ENCODE measurements at regions not wholly inside any gene's neighbourhood (a gene's known extent, or its start where the extent isn't known, plus 50 kb on each side); places are given as distances from the start of the nearest gene placed in this dataset.

GRCh38 chr6:48472535-48472934 is 361.5 kb upstream of the PTCHD4 start:
- no peak for TF ChIP-seq TAF1 (IDR thresholded peaks at IDR 0.05; ENCODE audit: low read depth)
- TF ChIP-seq CEBPB (IDR thresholded peaks at IDR 0.05) = no peak
- no peak for TF ChIP-seq EGR1 (IDR thresholded peaks at IDR 0.05)
- TF ChIP-seq CREB1 (IDR thresholded peaks at IDR 0.05; ENCODE audit: low read depth) = no peak
- no peak for TF ChIP-seq TEAD4 (IDR thresholded peaks at IDR 0.05)

Measured in Ishikawa (cell line).